ENCODE measurements at regions not wholly inside any gene's neighbourhood (a gene's known extent, or its start where the extent isn't known, plus 50 kb on each side); places are given as distances from the start of the nearest gene placed in this dataset.

DNA sequence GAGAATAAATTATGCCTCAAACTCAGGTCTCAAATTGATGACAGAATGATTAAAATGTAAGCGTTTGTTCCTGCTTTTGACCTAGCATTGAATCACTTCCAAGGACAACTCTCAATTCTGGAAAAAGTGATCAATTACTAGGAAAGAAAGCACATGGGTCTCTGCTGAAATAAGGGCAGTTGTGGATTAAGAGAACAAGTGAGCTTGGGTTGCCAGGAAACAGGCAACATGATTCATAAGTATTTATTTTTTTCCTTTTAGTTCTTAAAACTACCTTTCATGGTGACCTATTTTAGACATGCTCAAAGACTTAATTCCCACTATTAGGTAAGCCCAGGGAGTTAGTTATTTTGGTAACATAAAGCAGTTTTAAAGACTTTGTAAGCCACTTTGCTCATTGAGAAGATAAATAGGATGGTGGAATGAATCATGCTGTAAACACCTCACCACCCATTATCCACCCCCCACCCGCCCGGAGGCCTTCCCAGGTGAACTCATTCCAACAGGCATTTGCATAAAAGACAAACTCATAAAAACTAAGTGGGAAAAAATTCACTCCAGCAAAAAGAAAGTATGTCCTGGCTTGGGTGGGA is 728.3 kb downstream of the SORCS1 start (continued):
- TF ChIP-seq, protein P1, sequence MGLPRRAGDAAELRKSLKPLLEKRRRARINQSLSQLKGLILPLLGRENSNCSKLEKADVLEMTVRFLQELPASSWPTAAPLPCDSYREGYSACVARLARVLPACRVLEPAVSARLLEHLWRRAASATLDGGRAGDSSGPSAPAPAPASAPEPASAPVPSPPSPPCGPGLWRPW (IDR thresholded peaks at IDR 0.05) = no peak

DNA sequence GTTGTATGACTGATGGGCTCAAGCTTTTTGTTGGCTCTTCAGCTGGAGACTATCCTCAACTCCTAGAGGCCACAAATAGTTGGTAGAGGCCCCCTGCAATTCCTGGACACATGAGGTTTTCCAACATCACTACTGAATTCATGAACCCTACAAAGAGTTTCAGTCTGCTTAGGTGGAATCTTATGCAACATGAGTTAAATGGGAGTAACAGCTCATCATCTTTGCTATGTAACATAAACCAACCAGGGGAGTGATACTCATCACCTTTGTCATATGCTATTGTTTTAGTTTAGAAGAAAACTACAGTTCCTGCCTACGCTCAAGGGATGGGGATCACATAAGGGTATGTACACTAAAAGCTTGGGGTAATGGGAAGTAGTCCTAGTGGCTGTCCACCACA is 729.4 kb downstream of the SORCS1 start:
- no peak for TF ChIP-seq HDAC2 (IDR thresholded peaks at IDR 0.05)
- TF ChIP-seq RFX5 (IDR thresholded peaks at IDR 0.05) = no peak
- TF ChIP-seq JUN (IDR thresholded peaks at IDR 0.05) = no peak
- TF ChIP-seq, protein P2, sequence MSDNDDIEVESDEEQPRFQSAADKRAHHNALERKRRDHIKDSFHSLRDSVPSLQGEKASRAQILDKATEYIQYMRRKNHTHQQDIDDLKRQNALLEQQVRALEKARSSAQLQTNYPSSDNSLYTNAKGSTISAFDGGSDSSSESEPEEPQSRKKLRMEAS (IDR thresholded peaks at IDR 0.05) = no peak
- no peak for TF ChIP-seq POLR2A (IDR thresholded peaks at IDR 0.05; ENCODE audit: low read length)
- no peak for TF ChIP-seq PHF8 (IDR thresholded peaks at IDR 0.05; ENCODE audit: borderline replicate concordance, low read depth)
- TF ChIP-seq TFCP2L1 (CRISPR knock-in tag; IDR thresholded peaks at IDR 0.05) = no peak
- no peak for TF ChIP-seq ZC3H11A (IDR thresholded peaks at IDR 0.05)
- TF ChIP-seq, protein P3, sequence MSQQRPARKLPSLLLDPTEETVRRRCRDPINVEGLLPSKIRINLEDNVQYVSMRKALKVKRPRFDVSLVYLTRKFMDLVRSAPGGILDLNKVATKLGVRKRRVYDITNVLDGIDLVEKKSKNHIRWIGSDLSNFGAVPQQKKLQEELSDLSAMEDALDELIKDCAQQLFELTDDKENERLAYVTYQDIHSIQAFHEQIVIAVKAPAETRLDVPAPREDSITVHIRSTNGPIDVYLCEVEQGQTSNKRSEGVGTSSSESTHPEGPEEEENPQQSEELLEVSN (IDR thresholded peaks at IDR 0.05; ENCODE audit: borderline replicate concordance, low read depth) = no peak
- TF ChIP-seq, protein P4, sequence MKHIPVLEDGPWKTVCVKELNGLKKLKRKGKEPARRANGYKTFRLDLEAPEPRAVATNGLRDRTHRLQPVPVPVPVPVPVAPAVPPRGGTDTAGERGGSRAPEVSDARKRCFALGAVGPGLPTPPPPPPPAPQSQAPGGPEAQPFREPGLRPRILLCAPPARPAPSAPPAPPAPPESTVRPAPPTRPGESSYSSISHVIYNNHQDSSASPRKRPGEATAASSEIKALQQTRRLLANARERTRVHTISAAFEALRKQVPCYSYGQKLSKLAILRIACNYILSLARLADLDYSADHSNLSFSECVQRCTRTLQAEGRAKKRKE (CRISPR knock-in tag; IDR thresholded peaks at IDR 0.05; ENCODE audit: low read depth) = no peak
- no peak overlapping the region for H3K27ac ChIP-seq
- ChIA-PET POLR2A (no interaction called here), CTCF (interaction anchor here (0.6 kb wide), 1 partner anchor 602 kb away, joined by 3 read pairs; no protein-coding TSS in a partner anchor)
- H3K4me2 ChIP-seq = no peak overlapping the region
- WGBS (ENCODE audit: missing lambda C conversion rate) = 6% methylated on average over 1 of the region's 1 CpG
- no peaks in the 10 kb centered on the region for H3K4me1 ChIP-seq
- ATAC-seq = no peak
- no peak for DNase-seq (ENCODE audit: low read depth in 1 of 2, low spot score in 1 of 2)
- FAIRE-seq = no peak
- H3K9me3 ChIP-seq = 0 out of 3 replicates have a peak, but pooled peaks cover under 1% of the 10 kb centered on the region
- no peak overlapping the region for H3K4me3 ChIP-seq

DNA sequence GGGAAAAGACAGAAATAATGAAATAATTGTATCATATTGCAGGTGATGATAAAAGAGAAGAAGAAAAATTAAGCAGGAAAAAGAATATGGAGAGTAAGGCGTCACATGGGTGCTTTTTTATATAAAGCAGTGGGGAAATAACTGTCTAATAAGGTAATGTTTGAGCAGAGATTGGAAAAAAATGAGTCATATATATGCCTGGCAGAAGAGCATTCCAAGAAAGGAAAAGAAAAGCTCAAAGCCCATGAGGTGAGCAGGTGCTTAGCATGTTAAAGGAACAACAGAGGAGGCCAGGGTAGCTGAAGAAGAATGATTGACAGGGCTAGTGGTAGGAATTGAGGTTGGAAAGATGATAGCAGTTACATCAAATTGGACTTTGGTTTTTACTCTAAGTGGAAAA is 739.5 kb downstream of the SORCS1 start:
- no peak for ATAC-seq
- DNase-seq (ENCODE audit: low read depth in 1 of 2, low spot score in 1 of 2) = peak in 1 of 2 experiments; percentile 6
- no peak for FAIRE-seq
- Histone ChIP-seq H3K4me1 (no peaks in the 10 kb centered on the region), H3K9me3 (peaks cover 3% of the 10 kb centered on the region; the same call in 1 of the 3 replicates), H3K27ac (peak overlapping the region in 1 of 2 experiments; percentile 29; a peak in 1 of 6 replicates), H3K4me3 (no peak overlapping the region), H3K4me2 (no peak overlapping the region)
- TF ChIP-seq, protein P5, sequence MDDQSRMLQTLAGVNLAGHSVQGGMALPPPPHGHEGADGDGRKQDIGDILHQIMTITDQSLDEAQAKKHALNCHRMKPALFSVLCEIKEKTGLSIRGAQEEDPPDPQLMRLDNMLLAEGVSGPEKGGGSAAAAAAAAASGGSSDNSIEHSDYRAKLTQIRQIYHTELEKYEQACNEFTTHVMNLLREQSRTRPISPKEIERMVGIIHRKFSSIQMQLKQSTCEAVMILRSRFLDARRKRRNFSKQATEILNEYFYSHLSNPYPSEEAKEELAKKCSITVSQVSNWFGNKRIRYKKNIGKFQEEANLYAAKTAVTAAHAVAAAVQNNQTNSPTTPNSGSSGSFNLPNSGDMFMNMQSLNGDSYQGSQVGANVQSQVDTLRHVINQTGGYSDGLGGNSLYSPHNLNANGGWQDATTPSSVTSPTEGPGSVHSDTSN (IDR thresholded peaks at IDR 0.05) = no peak
- no peak for TF ChIP-seq RCOR1 (IDR thresholded peaks at IDR 0.05; ENCODE audit: low read depth, low read length)
- TF ChIP-seq ZFP36 (IDR thresholded peaks at IDR 0.05; ENCODE audit: borderline replicate concordance, partially characterized antibody) = no peak
- no peak for TF ChIP-seq FOSL2 (IDR thresholded peaks at IDR 0.05)
- TF ChIP-seq FOSL2 (CRISPR knock-in tag; IDR thresholded peaks at IDR 0.05) = peak; percentile 11; the same call in 1 of the 2 replicates
- WGBS (ENCODE audit: missing lambda C conversion rate) = 5% methylated on average over 1 of the region's 1 CpG
- CTCF ChIA-PET = no interaction called here
- POLR2A ChIA-PET = no interaction called here

DNA sequence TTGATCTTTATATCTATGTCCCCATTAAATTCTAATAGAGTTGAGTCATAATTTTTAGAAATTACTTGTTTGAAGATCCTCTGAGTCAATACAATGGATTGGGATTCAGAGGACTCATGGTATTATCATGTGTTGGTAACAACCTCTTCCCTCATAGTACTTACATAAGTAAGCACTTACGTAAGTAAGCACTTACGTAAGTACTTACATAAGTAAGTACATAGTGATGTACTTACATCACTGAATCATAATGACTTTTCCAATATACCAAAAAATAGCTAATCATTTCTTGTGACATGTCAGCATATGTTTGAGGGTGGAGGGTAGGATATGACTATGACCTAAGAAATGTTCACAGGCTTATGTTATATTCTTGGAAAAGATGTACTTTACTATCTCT is 740.5 kb downstream of the SORCS1 start:
- ATAC-seq = no peak
- TF ChIP-seq, protein P5 (IDR thresholded peaks at IDR 0.05) = no peak
- TF ChIP-seq ZFP36 (IDR thresholded peaks at IDR 0.05; ENCODE audit: borderline replicate concordance, partially characterized antibody) = no peak
- TF ChIP-seq, protein P6, sequence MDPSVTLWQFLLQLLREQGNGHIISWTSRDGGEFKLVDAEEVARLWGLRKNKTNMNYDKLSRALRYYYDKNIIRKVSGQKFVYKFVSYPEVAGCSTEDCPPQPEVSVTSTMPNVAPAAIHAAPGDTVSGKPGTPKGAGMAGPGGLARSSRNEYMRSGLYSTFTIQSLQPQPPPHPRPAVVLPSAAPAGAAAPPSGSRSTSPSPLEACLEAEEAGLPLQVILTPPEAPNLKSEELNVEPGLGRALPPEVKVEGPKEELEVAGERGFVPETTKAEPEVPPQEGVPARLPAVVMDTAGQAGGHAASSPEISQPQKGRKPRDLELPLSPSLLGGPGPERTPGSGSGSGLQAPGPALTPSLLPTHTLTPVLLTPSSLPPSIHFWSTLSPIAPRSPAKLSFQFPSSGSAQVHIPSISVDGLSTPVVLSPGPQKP (IDR thresholded peaks at IDR 0.05; ENCODE audit: low read depth, low read length) = no peak
- no peak for TF ChIP-seq HDAC2 (IDR thresholded peaks at IDR 0.05)
- peak; percentile 27; the same call in 1 of the 2 replicates for TF ChIP-seq GATA3 (IDR thresholded peaks at IDR 0.05; ENCODE audit: borderline replicate concordance)
- TF ChIP-seq FOSL2 (IDR thresholded peaks at IDR 0.05) = no peak
- TF ChIP-seq FOSL2 (CRISPR knock-in tag; IDR thresholded peaks at IDR 0.05) = peak; percentile 32
- TF ChIP-seq CBX2 (IDR thresholded peaks at IDR 0.05; ENCODE audit: borderline replicate concordance, low read depth) = no peak
- peak in 1 of 2 experiments; percentile 14; a peak in 1 of 5 replicates for TF ChIP-seq EP300 (IDR thresholded peaks at IDR 0.05)
- no peak for TF ChIP-seq TP53 (CRISPR knock-in tag; IDR thresholded peaks at IDR 0.05)
- TF ChIP-seq CEBPB (IDR thresholded peaks at IDR 0.05) = 0 out of 4 replicates have a peak, but pooled peaks of 1 of the 2 experiments have one; percentile 13
- TF ChIP-seq MAZ (IDR thresholded peaks at IDR 0.05; ENCODE audit: borderline replicate concordance, low read depth, low read length) = no peak
- TF ChIP-seq SMC3 (IDR thresholded peaks at IDR 0.05) = no peak
- no peak for TF ChIP-seq BHLHE40 (IDR thresholded peaks at IDR 0.05; ENCODE audit: low read depth, low read length)
- TF ChIP-seq JUNB (IDR thresholded peaks at IDR 0.05) = peak; percentile 64
- peak in 1 of 2 experiments; percentile 45 for DNase-seq (ENCODE audit: low read depth in 1 of 2, low spot score in 1 of 2)
- no peak overlapping the region for H3K4me2 ChIP-seq
- 56% methylated on average over 2 of the region's 2 CpGs for WGBS (ENCODE audit: missing lambda C conversion rate)
- H3K9me3 ChIP-seq = peaks cover 3% of the 10 kb centered on the region; the same call in 1 of the 3 replicates
- CTCF ChIA-PET = no interaction called here
- no peak for FAIRE-seq
- peak overlapping the region in 1 of 2 experiments; percentile 22; a peak in 1 of 6 replicates for H3K27ac ChIP-seq
- POLR2A ChIA-PET = no interaction called here
- H3K4me3 ChIP-seq = no peak overlapping the region
- no peaks in the 10 kb centered on the region for H3K4me1 ChIP-seq
